Stomach (tissue), 8 donors: ENCODE measurements at regions not wholly inside any gene's neighbourhood (a gene's known extent, or its start where the extent isn't known, plus 50 kb on each side); places are given as distances from the start of the nearest gene placed in this dataset.
"Not testable (repeated sequence)": the region's sequence is repeated elsewhere in the genome, so short reads cannot be mapped to it uniquely, and the experiment has no call there.

Experiments
- DNase-seq, 2 donors: peaks; one replicate each; pipeline versions ENCODE4 v3.0.0 to v3.0.0-alpha.2; 2013 to 2019
- H3K27ac ChIP-seq, 5 donors: fragments of 200-600 bp in 4 of 5; sonication (generic) in 4 of 5; one replicate each; pipeline ENCODE4 v1.5.1; 2013 to 2019; ENCODE audit warnings: mild to moderate bottlenecking in 1 of 5, moderate library complexity in 1 of 5
- H3K27me3 ChIP-seq, 3 donors: fragments of 200-600 bp; sonication (generic); one replicate each; pipeline ENCODE4 v1.5.1; 2017 to 2019; ENCODE audit warnings: mixed run types in 1 of 3
- H3K36me3 ChIP-seq, 4 donors: fragments of 200-600 bp; sonication (generic); 1 replicate in 3 of 4; 2 replicates in 1 of 4; pipeline ENCODE4 v1.5.1; 2016 to 2019
- H3K4me1 ChIP-seq, 4 donors: fragments of 200-600 bp; sonication (generic); one replicate each; pipeline ENCODE4 v1.5.1; 2016 to 2019
- H3K4me3 ChIP-seq, 4 donors: fragments of 200-600 bp; sonication (generic) in 3 of 4; one replicate each; pipeline ENCODE4 v1.5.1; 2016 to 2019; ENCODE audit warnings: mild to moderate bottlenecking in 1 of 4
- H3K9me3 ChIP-seq, 4 donors: fragments of 200-600 bp; sonication (generic); one replicate each; pipeline ENCODE4 v1.5.1; 2016 to 2019
- CTCF ChIP-seq, 7 experiments: fragments of 450-650 bp in 4 of 7; fragments of 200-600 bp in 3 of 7; sonication (generic) in 3 of 7; IDR thresholded peaks; one replicate each; pipeline ENCODE4 v1.5.1; 2016 to 2019; ENCODE audit warnings: antibody characterized with exemption in 7 of 7, control low read depth in 2 of 7, mild to moderate bottlenecking in 1 of 7
- EP300 ChIP-seq: sonication (generic); formaldehyde crosslinking; IDR thresholded peaks from one replicate; pipeline ENCODE4 v1.6.1; 2017; ENCODE audit warnings: antibody characterized with exemption
- POLR2A ChIP-seq, 4 donors: fragments of 450-650 bp; IDR thresholded peaks; one replicate each; pipeline ENCODE4 v1.6.1; 2016; ENCODE audit warnings: antibody characterized with exemption in 4 of 4, control low read depth in 2 of 4, mild to moderate bottlenecking in 1 of 4, moderate library complexity in 1 of 4
- POLR2AphosphoS5 ChIP-seq, 3 donors: sonication (generic); formaldehyde crosslinking; IDR thresholded peaks; one replicate each; pipeline ENCODE4 v1.6.1; 2016; ENCODE audit warnings: antibody characterized with exemption in 3 of 3
- WGBS, 5 donors: extraction: QIAGEN DNeasy Blood & Tissue Kit in 3 of 5; methylation state at CpG; one replicate each; pipeline versions ENCODE4 v1.1.5 to v1.1.7; 2013 to 2018; 5-methylcytosine and 5-hydroxymethylcytosine counted together
- intact Hi-C: fragments of 100-400 bp; cut with DNase I; formaldehyde crosslinking; loops from one replicate; pipeline ENCODE4 v1.15.1; 2023; ENCODE audit warnings: low total_unique reads
- donor health status: healthy with polysubstance abuse.
- donor health status: Bipolar disorder and iron deficiency.
- donor health status: healthy.

GRCh38 chr5:87733897-87734296 is 321.2 kb upstream of the CCNH start:
- Histone ChIP-seq H3K9me3 (no peaks in the 10 kb centered on the region), H3K27ac (no peak overlapping the region), H3K4me1 (no peaks in the 10 kb centered on the region), H3K36me3 (no peaks in the 10 kb centered on the region), H3K27me3 (no peaks in the 10 kb centered on the region), H3K4me3 (no peak overlapping the region)
- 15 to 28% (median 18%) methylated on average over 3 of the region's 3 CpGs for WGBS, 5 donors
- DNase-seq = no peak
- intact Hi-C loops = no loop called here
- TF ChIP-seq POLR2AphosphoS5 (IDR thresholded peaks at IDR 0.05) (no peak), CTCF (IDR thresholded peaks at IDR 0.05) (no peak), EP300 (no peak), POLR2A (IDR thresholded peaks at IDR 0.05) (no peak)

- no peaks in the 10 kb centered on the region for H3K4me1 ChIP-seq
- no peaks in the 10 kb centered on the region for H3K36me3 ChIP-seq
- TF ChIP-seq CTCF (IDR thresholded peaks at IDR 0.05) (no peak), EP300 (no peak), POLR2A (IDR thresholded peaks at IDR 0.05) (no peak), POLR2AphosphoS5 (IDR thresholded peaks at IDR 0.05) (no peak)
- no peak overlapping the region for H3K4me3 ChIP-seq
- WGBS, 5 donors = 70 to 79% (median 75%) methylated on average over 7 of the region's 7 CpGs
- no peaks in the 10 kb centered on the region for H3K27me3 ChIP-seq
- intact Hi-C loops = no loop called here
- no peak overlapping the region for H3K27ac ChIP-seq
- H3K9me3 ChIP-seq = no peaks in the 10 kb centered on the region
- DNase-seq = no peak
Observed at GRCh38 chr5:87732875-87733768, 320.4 kb upstream of the CCNH start.

- H3K27ac ChIP-seq = no peak overlapping the region
- H3K4me3 ChIP-seq = no peak overlapping the region
- intact Hi-C loops = no loop called here
- no peak for DNase-seq
- H3K4me1 ChIP-seq = no peaks in the 10 kb centered on the region
- no peaks in the 10 kb centered on the region for H3K9me3 ChIP-seq
- TF ChIP-seq POLR2AphosphoS5 (IDR thresholded peaks at IDR 0.05) (no peak), EP300 (no peak), POLR2A (IDR thresholded peaks at IDR 0.05) (no peak), CTCF (IDR thresholded peaks at IDR 0.05) (no peak)
- no peaks in the 10 kb centered on the region for H3K27me3 ChIP-seq
- no peaks in the 10 kb centered on the region for H3K36me3 ChIP-seq
Observed at GRCh38 chr5:87729781-87730180, 317.1 kb upstream of the CCNH start.

GRCh38 chr5:87722286-87722685 is 309.6 kb upstream of the CCNH start:
- no peaks in the 10 kb centered on the region for H3K36me3 ChIP-seq
- no peak for DNase-seq
- intact Hi-C loops = no loop called here
- H3K27ac ChIP-seq = no peak overlapping the region
- TF ChIP-seq POLR2A (IDR thresholded peaks at IDR 0.05) = no peak
- TF ChIP-seq CTCF (IDR thresholded peaks at IDR 0.05) = no peak
- TF ChIP-seq EP300 = no peak
- no peak for TF ChIP-seq POLR2AphosphoS5 (IDR thresholded peaks at IDR 0.05)
- 75 to 91% (median 89%) methylated on average over 3 of the region's 3 CpGs for WGBS, 5 donors
- H3K27me3 ChIP-seq = no peaks in the 10 kb centered on the region
- no peaks in the 10 kb centered on the region for H3K4me1 ChIP-seq
- no peak overlapping the region for H3K4me3 ChIP-seq
- peaks cover 3 to 14% (median 8%) of the 10 kb centered on the region in 4 donors for H3K9me3 ChIP-seq

- H3K27me3 ChIP-seq, H3K4me1 ChIP-seq, H3K36me3 ChIP-seq, DNase-seq, intact Hi-C loops, H3K27ac ChIP-seq, H3K4me3 ChIP-seq: not testable (repeated sequence)
- 81 to 90% (median 86%) methylated on average over 15 of the region's 15 CpGs for WGBS, 5 donors
- peaks cover 3 to 14% (median 8%) of the 10 kb centered on the region in 4 donors for H3K9me3 ChIP-seq
Observed at GRCh38 chr5:87718224-87718925, 305.6 kb upstream of the CCNH start.
